ENCODE measurements at regions not wholly inside any gene's neighbourhood (a gene's known extent, or its start where the extent isn't known, plus 50 kb on each side); places are given as distances from the start of the nearest gene placed in this dataset.
"Not testable (repeated sequence)": the region's sequence is repeated elsewhere in the genome, so short reads cannot be mapped to it uniquely, and the experiment has no call there.

DNA sequence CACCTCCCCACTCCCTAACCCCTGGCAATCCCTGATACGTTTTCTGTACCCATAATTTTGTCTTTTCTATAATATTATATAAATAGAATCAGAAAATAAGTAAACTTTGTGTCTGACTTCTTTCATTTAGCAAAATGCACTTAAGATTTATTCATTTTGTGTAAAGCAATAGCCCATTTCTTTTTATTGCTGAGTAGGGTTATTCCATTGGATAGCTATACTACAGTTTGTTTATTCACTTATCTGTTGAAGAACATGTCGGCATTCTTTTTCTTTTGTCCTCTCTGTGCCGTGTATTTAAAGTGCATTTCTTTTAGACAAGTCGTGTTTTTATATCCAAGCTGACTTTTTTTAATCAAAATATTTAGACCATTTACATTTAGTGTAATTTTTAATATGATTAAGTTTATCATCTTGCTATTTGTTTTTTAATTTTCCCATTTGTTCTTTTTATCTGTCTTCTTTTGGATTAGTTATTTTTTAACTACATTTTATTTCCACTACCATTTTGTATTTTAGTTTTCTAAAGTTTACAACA, 176.4 kb upstream of the TSHZ3 start:
- DNase-seq (ENCODE audit: extremely low read depth, low read depth), result no peak

DNA sequence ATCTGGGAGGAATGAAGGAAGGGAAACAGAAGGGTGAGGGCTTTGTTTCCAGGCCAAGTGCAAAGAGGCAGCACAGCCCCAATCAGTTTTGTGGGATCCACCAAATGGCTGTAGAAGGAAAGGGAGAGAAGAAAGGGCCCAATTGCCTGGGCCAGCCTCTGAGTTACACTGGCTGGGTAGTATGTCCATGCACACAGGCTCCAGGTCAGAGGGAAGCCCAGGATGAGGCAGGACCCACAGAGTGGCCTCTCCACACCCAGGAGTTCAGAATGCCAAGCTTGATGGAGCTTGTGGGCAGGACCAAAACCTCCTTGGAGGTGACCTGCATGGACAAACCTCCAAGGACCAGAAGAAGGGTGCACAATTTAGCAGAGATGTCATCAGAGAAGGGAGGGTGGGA, 178.2 kb upstream of the TSHZ3 start:
- no peak for DNase-seq (ENCODE audit: extremely low read depth, low read depth)

DNA sequence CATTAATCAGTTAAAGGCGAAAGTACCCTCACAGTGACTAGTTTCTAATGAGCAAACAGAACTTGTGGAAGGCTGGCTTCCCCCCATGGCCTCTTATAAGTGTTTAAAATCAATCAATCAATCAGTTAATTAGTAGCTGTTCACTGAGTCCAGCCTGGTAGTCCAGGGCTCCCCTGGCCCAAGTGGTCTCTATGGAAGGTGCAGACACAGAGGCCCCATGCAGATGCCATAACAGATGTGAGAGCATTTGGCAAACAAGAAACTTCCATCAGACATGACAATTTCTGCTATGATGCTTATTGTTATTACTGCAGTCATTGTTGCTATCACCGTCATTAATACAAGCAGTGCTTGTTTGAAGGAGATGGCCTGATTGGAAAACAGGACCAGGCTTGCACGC, 179.0 kb upstream of the TSHZ3 start:
- no peak for DNase-seq (ENCODE audit: extremely low read depth, low read depth)

DNA sequence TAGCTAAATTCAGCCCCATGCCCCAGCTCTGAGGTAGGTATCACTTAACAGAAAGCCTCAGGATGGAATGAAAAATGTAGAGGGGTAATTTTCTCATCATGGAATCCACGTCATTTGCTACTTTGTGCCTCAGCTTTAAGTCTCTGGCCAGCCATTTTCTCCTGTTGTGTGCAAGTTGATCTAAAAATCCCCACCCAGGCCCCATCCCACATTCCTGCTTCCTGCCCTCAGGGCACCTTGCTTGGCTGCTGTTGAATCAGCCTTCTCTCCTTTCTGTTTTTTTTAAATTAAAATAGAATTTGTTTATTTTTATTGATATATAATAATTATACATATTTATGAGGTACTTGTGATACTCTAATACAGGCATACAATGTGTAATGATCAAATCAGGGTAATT, 179.9 kb upstream of the TSHZ3 start:
- no peak for DNase-seq (ENCODE audit: extremely low read depth, low read depth)

DNA sequence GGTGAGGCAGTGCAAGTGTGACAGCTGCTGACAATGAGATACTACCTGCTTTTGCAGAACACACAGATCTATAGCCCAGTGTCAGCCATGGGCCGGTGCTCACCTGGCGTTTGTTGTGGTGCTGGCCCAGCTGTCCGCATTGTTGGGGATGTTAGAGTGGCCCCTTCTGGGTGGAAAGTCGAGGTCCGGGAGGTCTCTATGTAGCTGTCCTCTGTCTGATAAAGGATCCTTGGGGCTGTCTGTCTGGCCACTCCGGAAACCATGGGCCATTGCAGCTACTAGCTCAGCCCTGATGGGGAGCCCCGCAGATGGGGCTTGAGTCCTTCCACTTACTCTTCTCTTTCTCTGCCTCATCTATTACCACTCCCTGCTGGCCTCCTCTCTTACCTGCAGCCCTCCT, 181.5 kb upstream of the TSHZ3 start:
- DNase-seq (ENCODE audit: extremely low read depth, low read depth), result no peak

DNA sequence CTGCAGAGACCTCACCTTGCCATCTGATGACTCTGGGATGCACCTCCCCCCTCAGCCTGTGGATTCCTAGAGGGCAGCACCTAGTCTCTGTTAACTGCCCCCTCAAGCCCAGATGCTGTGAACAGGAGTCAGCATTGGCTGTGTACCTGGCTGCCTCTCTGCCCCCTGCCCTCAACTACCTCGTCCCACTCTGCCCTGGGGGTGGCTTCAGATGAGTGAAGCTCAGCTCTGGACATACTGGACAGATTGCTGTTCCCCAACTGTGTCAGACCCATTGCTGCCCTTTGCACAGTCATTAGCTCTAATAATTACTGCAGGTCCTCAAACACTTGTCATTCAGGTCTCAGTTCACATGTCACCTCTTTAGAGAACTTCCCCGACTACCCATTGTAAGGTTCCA, 182.1 kb upstream of the TSHZ3 start:
- DNase-seq (ENCODE audit: extremely low read depth, low read depth), result no peak

DNA sequence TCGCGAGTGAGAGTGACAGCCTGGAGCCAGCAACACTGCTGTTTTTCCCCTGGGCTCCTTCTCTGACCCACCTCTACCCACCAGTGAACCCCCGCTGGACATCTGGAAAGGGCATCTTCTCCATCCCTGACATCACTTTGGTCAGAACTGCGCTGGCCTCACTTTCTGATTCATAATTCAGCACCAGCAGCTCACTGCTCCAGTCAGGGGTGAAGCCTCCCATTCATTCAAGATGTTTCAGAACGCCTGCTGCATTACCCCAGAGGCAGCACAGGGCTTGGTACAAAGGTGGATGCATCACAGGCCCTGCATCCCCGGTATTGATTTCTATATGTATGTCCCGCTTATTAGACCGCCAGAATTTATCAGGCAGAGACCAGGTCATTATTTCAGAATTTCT, 182.8 kb upstream of the TSHZ3 start:
- no peak for DNase-seq (ENCODE audit: extremely low read depth, low read depth)

DNA sequence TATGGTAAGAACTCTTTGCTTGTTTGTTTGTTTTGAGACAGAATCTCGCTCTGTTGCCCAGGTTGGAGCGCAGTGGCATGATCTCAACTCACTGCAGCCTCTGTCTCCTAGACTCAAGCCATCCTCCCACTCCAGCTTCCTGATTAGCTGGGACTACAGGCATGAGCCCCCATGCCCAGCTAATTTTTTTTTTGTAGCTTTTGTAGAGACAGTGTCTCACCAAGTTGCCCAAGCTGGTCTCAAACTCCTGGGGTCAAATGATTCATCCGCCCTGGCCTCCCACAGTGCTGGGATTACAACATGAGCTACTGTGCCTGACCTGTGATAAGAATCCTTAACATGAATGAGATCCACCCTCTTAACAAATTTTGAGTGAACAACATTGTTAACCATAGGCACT, 183.9 kb upstream of the TSHZ3 start:
- DNase-seq (ENCODE audit: extremely low read depth, low read depth), result no peak

DNA sequence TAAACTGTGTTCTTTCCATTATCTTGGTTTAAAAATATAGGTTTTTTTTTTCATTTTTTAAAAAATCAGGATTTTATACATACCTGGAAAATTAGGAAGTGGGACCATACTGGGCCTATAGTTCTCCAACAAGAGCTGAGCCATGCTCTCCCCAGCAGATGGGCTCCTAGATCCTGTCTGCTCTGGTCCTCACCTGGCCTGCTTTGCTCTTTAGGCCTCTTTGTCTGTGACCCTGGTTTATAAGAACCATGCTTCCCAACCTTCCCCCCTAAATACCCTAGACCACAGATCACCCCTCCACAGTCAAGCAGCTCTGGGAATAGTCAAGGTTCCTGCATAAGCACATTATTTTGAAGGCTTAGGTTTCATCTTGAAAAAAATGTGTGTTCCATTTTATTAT, 185.0 kb upstream of the TSHZ3 start:
- no peak for DNase-seq (ENCODE audit: extremely low read depth, low read depth)

DNA sequence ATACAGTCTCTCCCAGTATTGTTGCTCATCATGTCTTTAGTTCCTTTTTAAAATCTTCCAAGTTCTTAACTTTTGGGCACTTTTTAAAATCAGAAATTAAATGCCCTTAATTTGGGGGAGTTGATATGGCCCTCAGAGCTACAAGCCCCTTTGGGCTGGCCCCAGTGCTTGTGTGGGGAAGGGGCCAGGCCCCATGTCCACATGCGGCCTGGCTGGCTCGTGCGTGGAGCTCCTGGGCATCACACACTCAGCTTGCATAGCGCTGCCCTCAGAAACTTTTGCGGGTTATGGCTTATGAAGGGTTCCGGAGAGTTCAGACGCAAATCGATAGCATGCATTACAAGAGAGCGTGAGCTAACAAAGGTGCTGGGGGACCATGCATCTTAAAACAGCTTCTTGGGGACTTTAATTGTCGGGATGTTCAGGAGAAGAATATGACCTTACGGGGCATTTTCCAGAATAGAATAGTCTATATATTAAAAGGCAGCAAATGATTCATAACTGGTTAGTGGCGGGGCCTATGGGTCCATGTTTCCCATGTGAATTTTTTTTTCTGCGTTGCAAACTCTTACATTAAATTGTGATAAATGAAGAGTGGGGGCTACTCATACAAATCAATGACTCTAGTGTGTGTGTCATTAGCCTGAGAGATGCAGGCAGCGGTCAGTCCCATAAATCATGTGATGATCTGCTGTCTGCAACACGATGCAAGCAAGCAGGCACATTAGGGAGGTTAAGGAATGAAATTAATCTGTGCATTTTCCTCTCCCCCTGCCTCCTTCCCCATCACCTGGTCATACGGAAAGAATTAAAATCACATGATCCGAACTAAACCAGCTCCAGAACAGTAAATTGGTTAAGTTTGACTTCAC, 185.8 kb upstream of the TSHZ3 start:
- no peak for DNase-seq (ENCODE audit: extremely low read depth, low read depth)

DNA sequence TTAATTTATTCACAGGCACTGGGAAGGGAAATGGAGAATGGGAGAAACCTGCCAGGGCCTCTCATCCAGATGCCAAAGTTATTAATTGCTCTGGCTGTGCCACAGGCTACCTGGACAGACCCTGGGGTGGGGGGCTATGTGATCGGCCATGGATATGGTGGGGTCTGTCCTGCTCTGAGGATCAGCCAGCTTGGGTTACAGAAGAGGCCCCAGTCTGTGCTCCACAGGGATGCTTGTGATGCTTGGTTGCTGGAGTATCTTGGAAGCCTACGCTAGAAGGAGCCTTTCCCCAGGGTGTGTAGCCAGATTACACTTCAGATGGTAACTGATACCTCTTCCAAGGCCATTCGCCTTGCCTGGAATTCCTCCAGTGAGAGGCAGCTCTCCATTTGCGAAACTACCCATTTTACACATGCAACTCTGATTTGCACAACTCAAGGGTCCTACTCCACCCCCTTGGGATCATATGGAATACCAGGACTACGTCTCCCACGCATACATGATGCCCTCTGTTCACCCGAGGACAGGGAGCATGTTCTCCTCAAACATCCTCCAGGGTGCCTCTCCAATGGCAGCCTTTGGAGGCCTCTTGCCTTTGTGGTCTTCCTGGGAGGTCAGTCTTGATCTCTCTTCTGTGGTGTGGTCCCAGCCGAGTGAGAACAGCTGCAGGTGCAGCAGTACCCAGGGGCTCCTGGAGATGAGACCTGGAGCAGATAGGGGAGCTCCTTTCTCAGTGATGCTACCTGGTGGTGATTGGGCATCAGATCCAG, 186.6 kb upstream of the TSHZ3 start:
- DNase-seq (ENCODE audit: extremely low read depth, low read depth), result no peak

DNA sequence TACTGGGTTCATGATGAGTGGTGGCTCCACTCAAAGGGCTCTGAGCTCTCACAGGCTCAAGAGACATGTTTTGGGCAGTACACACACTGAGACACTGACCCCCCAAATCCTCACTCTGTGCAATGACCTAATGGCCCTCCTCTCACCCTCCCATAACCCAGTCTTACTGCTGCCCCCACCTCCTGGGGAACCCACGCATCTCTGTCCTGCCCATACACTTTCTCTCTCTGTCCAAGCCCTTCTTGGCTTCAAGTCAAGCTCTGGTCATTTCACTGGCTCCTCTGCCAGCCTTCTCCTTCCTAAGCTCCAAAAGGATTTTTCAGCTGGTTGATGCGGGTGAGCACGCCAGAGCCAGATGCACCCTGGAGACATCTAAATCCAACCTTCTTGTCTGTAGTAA, 187.9 kb upstream of the TSHZ3 start:
- DNase-seq (ENCODE audit: extremely low read depth, low read depth), result no peak

DNA sequence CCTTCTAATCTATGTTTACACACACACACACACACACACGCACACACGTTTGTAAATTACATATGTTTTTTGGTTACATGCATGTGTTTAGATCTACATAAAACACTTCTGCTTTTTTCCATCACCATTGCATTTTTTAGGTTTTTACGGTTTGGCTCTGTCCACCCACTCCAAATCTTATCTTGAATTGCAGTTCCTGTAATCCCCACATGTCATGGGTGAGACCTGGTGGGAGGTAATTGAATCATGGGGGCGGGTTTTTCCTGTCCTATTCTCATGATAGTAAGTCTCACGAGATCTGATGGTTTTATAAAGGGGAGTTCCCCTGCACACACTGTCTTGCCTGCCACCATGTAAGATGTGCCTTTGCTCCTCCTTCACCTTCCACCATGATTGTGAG, 188.7 kb upstream of the TSHZ3 start:
- DNase-seq (ENCODE audit: extremely low read depth, low read depth), result not testable (repeated sequence)

DNA sequence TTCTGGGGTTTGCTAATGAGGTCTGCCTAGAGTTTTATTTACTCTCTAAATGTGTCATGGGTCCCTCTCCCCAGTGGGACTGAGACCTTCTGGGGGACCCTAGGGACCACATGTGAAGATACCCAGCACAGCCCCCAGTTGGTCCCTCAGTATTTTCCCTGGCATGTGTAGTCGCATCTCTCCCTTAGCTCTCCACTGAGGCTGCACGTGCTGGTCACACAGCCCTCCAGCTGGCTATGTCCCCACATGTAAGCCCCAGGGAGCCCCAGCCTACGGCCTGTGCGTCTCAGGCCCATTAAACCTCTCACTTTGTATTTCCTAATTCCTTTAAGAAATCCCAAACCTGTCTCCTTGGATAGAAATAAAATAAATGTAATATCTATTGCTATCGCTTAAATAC, 189.6 kb upstream of the TSHZ3 start:
- DNase-seq (ENCODE audit: extremely low read depth, low read depth), result no peak

DNA sequence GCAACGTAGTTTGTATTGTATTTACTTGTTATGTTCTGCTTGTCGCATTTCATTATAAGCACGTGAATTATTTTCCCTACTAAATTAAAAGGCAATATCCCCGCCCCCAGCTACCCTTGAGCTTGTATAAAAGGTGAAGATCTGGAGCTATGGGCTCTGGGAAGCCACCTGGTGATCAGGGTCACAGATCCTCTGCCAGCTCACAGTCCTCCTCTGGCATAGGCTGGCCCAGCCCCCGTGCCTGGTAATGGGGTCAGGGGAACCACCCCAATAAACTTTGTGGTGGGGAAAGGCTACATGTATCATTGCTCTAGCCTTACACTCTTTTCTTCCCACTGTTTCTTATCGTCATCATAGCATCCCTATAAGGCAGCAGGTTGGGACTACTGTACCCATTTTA, 190.2 kb upstream of the TSHZ3 start:
- DNase-seq (ENCODE audit: extremely low read depth, low read depth), result no peak

DNA sequence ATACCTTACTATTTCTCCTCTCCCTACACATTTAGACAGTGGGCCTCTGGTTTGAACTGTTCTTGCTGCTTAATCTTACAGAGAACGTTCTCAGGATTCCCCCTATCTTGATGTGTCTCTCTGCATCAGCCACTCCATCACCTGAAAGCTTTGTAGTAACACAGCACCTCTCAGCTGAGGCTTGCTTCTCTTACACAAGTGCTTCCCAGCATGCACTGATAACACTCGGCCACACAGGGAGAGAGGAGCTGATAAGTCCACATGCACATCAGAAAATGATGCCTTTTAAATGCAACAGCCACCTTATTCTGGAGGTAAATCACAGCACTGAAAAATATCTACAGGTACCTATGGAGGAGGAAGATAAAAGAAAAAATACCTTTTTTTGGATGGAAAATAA, 192.2 kb upstream of the TSHZ3 start:
- no peak for DNase-seq (ENCODE audit: extremely low read depth, low read depth)

DNA sequence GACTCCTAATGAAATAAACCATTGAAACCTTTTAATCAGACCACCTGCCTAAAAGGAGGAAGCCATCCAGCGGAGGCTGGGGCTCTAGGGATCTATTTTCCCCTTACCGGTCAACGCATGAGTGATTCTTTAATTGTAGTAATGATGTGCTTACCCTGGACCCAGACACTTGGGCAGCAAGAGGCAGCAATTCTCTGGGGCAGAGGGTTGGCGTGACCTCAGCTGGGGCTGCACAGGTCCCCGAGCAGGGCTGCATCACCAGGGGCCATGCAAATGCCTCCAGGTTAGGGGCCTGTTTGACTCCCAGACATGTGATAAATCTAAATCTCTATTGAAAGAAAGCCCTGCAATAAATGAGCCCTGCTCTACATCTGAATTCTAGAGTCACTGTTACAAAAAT, 194.2 kb upstream of the TSHZ3 start:
- DNase-seq (ENCODE audit: extremely low read depth, low read depth), result no peak

DNA sequence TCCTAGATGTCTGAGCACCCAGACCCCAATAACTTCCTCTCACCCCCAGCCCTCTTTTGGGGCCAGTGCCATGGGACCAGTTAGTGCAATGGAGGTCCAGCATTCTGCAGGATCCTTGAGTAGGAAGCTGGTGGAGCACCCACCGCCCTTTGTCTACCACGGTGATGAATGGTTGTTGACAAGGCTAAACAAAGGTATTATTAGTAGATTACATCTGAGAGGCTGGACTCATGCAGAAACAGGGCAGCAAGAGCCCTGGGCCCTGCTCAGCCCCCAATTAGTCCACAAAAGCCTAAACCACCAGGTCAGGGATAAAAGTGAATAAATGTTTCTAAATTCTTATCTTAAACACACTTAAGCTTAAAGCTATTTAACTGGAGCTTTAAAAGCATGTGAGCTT, 196.5 kb upstream of the TSHZ3 start:
- no peak for DNase-seq (ENCODE audit: extremely low read depth, low read depth)

DNA sequence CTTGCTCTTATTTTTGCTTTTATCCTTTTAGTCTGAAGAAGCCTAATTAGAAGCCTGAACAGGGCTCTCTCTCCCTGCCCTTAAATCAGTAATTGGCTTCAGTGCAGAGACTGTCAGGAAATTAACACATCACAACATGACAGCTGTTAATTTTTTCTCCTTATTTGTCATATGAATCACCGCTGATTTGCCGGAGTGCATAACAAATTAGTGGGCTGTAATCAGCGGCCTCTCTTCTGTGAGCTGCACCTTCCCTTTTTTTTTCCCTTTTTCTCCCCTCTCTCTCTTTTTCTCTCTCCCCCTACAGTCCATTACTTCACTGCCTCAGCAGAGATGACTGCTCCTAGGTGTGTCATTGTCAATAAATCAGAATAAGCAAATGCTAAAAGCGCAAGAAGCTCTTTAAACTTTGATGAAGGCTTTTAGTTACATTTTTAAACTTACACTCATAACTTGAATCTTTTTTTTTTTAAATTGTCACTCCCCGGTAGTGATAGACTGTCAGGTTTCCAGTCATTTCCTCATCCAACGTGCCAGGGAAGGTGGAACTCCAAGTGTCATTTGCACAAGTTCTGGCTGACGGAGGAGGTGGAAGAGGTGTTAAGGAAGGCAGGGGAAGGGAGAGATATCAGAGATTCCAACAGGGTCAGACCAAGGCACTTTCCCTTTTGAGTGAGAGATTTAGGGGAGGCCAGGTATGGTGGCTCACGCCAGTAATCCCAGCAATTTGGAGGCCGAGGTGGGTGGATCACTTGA, 197.1 kb upstream of the TSHZ3 start:
- no peak for DNase-seq (ENCODE audit: extremely low read depth, low read depth)

DNA sequence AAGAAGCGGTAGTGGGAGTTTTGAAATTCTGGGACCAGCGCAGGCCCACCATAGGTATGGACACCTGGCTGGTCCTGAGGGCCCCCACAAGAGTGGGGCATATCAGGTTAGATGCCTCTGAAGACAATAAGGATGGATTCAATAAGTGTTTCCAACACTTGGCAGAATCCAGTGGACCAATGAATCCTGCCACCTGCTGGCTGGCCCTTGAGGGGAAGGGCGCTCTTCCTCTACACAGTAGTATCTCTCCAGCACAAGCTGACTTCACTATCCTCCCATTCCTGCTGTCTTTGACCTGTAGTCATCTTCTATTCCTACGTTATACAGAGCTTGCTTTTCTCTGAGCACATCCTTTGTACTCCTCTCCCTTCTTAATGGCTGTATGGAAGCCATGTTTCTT, 199.7 kb upstream of the TSHZ3 start:
- DNase-seq (ENCODE audit: extremely low read depth, low read depth), result no peak

DNA sequence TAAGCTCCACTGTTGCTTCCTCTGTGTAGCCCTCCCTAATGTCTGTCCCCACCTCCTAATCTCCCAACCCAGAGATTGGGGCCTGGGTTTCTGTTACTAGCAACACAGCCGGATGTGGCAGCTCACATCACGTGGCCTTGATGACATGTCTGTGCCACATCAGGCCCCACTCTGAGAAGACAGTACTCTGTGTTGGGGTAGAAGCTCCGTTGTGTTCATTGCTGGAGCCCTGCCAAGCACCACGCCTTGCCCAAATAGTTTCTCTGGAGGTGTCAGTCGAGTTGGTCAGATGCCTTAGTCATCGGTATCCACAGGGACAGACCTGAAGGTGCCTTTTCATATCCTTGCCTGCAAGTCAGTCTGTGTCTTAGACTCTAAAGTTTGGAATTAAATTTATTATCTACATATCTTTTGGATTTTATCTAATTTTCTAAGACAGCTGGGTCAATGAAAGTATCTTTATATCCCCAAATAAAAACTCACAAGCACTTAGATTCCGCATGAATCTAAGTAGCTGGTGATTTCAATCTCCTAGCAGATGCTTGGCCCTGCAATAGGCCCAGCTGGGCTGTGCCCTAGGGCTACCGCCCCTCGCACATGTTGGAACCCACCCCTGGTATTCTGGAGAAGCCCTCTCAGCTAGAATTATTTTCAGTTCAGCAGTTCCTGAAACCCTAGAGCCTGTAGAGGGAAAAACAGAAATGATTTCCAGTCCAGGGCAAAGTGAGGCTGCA, 204.0 kb upstream of the TSHZ3 start:
- DNase-seq (ENCODE audit: extremely low read depth, low read depth), result no peak
